ENCODE measurements at regions not wholly inside any gene's neighbourhood (a gene's known extent, or its start where the extent isn't known, plus 50 kb on each side); places are given as distances from the start of the nearest gene placed in this dataset.

GRCh38 chr12:67911789-67912188 is 77.5 kb upstream of the IFNG-AS1 start:
- TF ChIP-seq SIN3A (IDR thresholded peaks at IDR 0.05; ENCODE audit: borderline replicate concordance, insufficient read depth, low read length) = no peak
- no peak for TF ChIP-seq POLR2AphosphoS5 (IDR thresholded peaks at IDR 0.05; ENCODE audit: low read depth, low read length)
- no peak for TF ChIP-seq FOXP2 (optimal IDR thresholded peaks at IDR 0.05; ENCODE audit: borderline replicate concordance, extremely low read depth, extremely low read length, insufficient read depth)
- TF ChIP-seq TAF1 (IDR thresholded peaks at IDR 0.05; ENCODE audit: borderline replicate concordance, insufficient read depth, low read length) = no peak
- TF ChIP-seq REST (IDR thresholded peaks at IDR 0.05; ENCODE audit: insufficient read depth in 1 of 2, low read depth in 2 of 2, low read length in 2 of 2) = no peak

GRCh38 chr12:67915335-67915851 is 73.9 kb upstream of the IFNG-AS1 start:
- TF ChIP-seq REST (IDR thresholded peaks at IDR 0.05; ENCODE audit: insufficient read depth in 1 of 2, low read depth in 2 of 2, low read length in 2 of 2) = no peak
- no peak for TF ChIP-seq TAF1 (IDR thresholded peaks at IDR 0.05; ENCODE audit: borderline replicate concordance, insufficient read depth, low read length)
- TF ChIP-seq FOXP2 (optimal IDR thresholded peaks at IDR 0.05; ENCODE audit: borderline replicate concordance, extremely low read depth, extremely low read length, insufficient read depth) = no peak

- TF ChIP-seq REST (IDR thresholded peaks at IDR 0.05; ENCODE audit: insufficient read depth in 1 of 2, low read depth in 2 of 2, low read length in 2 of 2) (no peak), SIN3A (IDR thresholded peaks at IDR 0.05; ENCODE audit: borderline replicate concordance, insufficient read depth, low read length) (no peak), POLR2AphosphoS5 (IDR thresholded peaks at IDR 0.05; ENCODE audit: low read depth, low read length) (no peak), FOXP2 (optimal IDR thresholded peaks at IDR 0.05; ENCODE audit: borderline replicate concordance, extremely low read depth, extremely low read length, insufficient read depth) (no peak), TAF1 (IDR thresholded peaks at IDR 0.05; ENCODE audit: borderline replicate concordance, insufficient read depth, low read length) (no peak)
Measured at GRCh38 chr12:67916266-67916970, 72.8 kb upstream of the IFNG-AS1 start.

- no peak for TF ChIP-seq POLR2AphosphoS5 (IDR thresholded peaks at IDR 0.05; ENCODE audit: low read depth, low read length)
- TF ChIP-seq FOXP2 (optimal IDR thresholded peaks at IDR 0.05; ENCODE audit: borderline replicate concordance, extremely low read depth, extremely low read length, insufficient read depth) = no peak
- no peak for TF ChIP-seq REST (IDR thresholded peaks at IDR 0.05; ENCODE audit: insufficient read depth in 1 of 2, low read depth in 2 of 2, low read length in 2 of 2)
- TF ChIP-seq SIN3A (IDR thresholded peaks at IDR 0.05; ENCODE audit: borderline replicate concordance, insufficient read depth, low read length) = no peak
- TF ChIP-seq TAF1 (IDR thresholded peaks at IDR 0.05; ENCODE audit: borderline replicate concordance, insufficient read depth, low read length) = no peak
Measured at GRCh38 chr12:67917811-67918210, 71.4 kb upstream of the IFNG-AS1 start.
